ENCODE measurements at regions not wholly inside any gene's neighbourhood (a gene's known extent, or its start where the extent isn't known, plus 50 kb on each side); places are given as distances from the start of the nearest gene placed in this dataset.

- no peak for DNase-seq (ENCODE audit: low read depth, low spot score)
Observed at GRCh38 chr16:10314317-10314716, 71.5 kb upstream of the ATF7IP2 start.

- DNase-seq (ENCODE audit: low read depth, low spot score): peak; percentile 33
Observed at GRCh38 chr16:10314811-10315210, 71.0 kb upstream of the ATF7IP2 start.

GRCh38 chr16:10317425-10318001 lies 68.3 kb upstream of the ATF7IP2 start:
- DNase-seq (ENCODE audit: low read depth, low spot score): no peak

- no peak for DNase-seq (ENCODE audit: low read depth, low spot score)
Observed at GRCh38 chr16:10318798-10319500, 66.9 kb upstream of the ATF7IP2 start.

- DNase-seq (ENCODE audit: low read depth, low spot score): no peak
Observed at GRCh38 chr16:10321407-10322387, 64.2 kb upstream of the ATF7IP2 start.

- DNase-seq (ENCODE audit: low read depth, low spot score): no peak
Observed at GRCh38 chr16:10322723-10323527, 62.9 kb upstream of the ATF7IP2 start.

GRCh38 chr16:10323528-10323869 lies 62.4 kb upstream of the ATF7IP2 start:
- DNase-seq (ENCODE audit: low read depth, low spot score): no peak

GRCh38 chr16:10324210-10324609 lies 61.7 kb upstream of the ATF7IP2 start:
- no peak for DNase-seq (ENCODE audit: low read depth, low spot score)

GRCh38 chr16:10325783-10326543 lies 59.9 kb upstream of the ATF7IP2 start:
- DNase-seq (ENCODE audit: low read depth, low spot score): no peak

- no peak for DNase-seq (ENCODE audit: low read depth, low spot score)
Observed at GRCh38 chr16:10326647-10327046, 59.2 kb upstream of the ATF7IP2 start.

GRCh38 chr16:10328291-10328690 lies 57.6 kb upstream of the ATF7IP2 start:
- DNase-seq (ENCODE audit: low read depth, low spot score): peak; percentile 90

GRCh38 chr16:10332241-10332640 lies 53.6 kb upstream of the ATF7IP2 start:
- peak; percentile 27 for DNase-seq (ENCODE audit: low read depth, low spot score)

- DNase-seq (ENCODE audit: low read depth, low spot score): no peak
Observed at GRCh38 chr16:10332775-10333174, 53.1 kb upstream of the ATF7IP2 start.

GRCh38 chr16:10333321-10334032 lies 52.4 kb upstream of the ATF7IP2 start:
- DNase-seq (ENCODE audit: low read depth, low spot score): no peak

GRCh38 chr16:10335681-10336080 lies 50.2 kb upstream of the ATF7IP2 start:
- DNase-seq (ENCODE audit: low read depth, low spot score): no peak

Measured in astrocyte of the hippocampus (primary cell).